ENCODE measurements at regions not wholly inside any gene's neighbourhood (a gene's known extent, or its start where the extent isn't known, plus 50 kb on each side); places are given as distances from the start of the nearest gene placed in this dataset.

DNA sequence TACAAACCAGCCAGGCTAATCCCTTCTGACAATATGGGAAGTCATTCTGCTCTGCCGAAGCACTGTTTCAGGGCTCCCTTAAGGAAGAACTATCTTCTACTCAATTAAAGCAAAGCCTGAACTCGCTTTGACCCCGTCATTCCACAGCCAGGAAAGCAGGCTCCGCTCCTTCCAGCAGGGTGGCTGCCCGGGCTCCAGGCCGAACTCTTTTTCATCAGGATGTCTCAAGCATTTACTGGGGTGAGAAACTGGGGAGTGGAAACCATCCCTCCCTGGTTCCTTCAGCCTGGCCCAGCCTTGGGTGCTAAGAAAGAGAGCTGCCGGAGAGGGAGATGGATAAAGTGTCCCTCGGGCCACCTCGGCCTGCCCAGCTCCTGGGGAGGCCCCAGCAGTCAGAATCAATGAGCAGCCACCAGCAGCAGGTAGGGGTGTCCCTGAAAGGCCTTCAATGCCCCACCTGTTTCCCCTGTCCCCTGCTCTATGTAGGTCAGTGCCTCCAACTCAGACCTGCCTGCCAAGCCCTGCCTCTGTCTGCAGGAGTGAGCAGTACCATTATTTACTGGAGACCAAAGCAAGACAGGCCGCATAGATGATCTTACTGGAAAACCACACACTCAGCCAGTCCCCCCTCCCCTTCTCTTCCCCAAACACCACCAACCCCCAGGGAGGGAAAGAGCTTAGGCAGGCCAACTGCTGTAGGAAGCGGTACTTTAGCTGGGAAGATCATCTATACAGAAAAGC is 225.6 kb upstream of the TLE3 start:
- no peak overlapping the region for H2BK120ac ChIP-seq (replicated peaks; ENCODE audit: low read depth, low read length)
- no peak overlapping the region for H3K4me2 ChIP-seq (ENCODE audit: insufficient read depth in 1 of 2, low read depth in 2 of 2, low read length in 2 of 2)
- H4K20me1 ChIP-seq (replicated peaks in 1 of 2; ENCODE audit: control insufficient read depth in 1 of 2, insufficient read depth in 2 of 2, low read length in 2 of 2): no peaks in the 10 kb centered on the region
- no peaks in the 10 kb centered on the region for H3K79me2 ChIP-seq (ENCODE audit: control insufficient read depth in 1 of 2, insufficient read depth in 2 of 2, low read length in 2 of 2)
- DNase-seq (ENCODE audit: low read depth in 1 of 2, low spot score in 2 of 2): peak in 1 of 2 experiments; percentile 42
- WGBS, 2 experiments (ENCODE audit: extremely low coverage in 1 of 2, insufficient coverage in 1 of 2, insufficient read length in 1 of 2, insufficient replicate concordance in 2 of 2, low coverage in 1 of 2, low lambda C conversion rate in 2 of 2, missing lambda C conversion rate in 1 of 2): 94% methylated on average over 10 of the region's 11 CpGs; no CpG with 5 or more reads in 1 of the 2 experiments
- H3K23me2 ChIP-seq (ENCODE audit: low read depth, low read length): no peaks in the 10 kb centered on the region
- no peak overlapping the region for H2BK5ac ChIP-seq (ENCODE audit: low read depth, low read length)
- H3K18ac ChIP-seq (ENCODE audit: extremely low read depth, low read length): no peak overlapping the region; the same call in 1 of the 2 replicates
- no peak overlapping the region for H3K4me3 ChIP-seq (ENCODE audit: extremely low read depth in 1 of 4, insufficient read depth in 2 of 4, low read depth in 3 of 4, low read length in 4 of 4)
- H3K79me1 ChIP-seq (ENCODE audit: low read depth, low read length): no peaks in the 10 kb centered on the region
- no peak overlapping the region for H4K91ac ChIP-seq (replicated peaks; ENCODE audit: insufficient read length, low read length)
- no peak overlapping the region for H2AFZ ChIP-seq (ENCODE audit: low read length)
- no peaks in the 10 kb centered on the region for H3K9me3 ChIP-seq (ENCODE audit: insufficient read depth in 2 of 2, low read depth in 1 of 2, low read length in 1 of 2)
- ChIA-PET CTCF (ENCODE audit: partially characterized antibody) (interaction anchor here (2.1 kb wide), 1 partner anchor 165 kb away, joined by 4 read pairs; no protein-coding TSS in a partner anchor), POLR2A (ENCODE audit: partially characterized antibody) (no interaction called here)
- H2AK5ac ChIP-seq (ENCODE audit: low read depth, low read length): no peak overlapping the region
- H3K56ac ChIP-seq (replicated peaks; ENCODE audit: insufficient read length, low read depth, low read length): no peak overlapping the region
- no peak overlapping the region for H4K8ac ChIP-seq (ENCODE audit: extremely low read depth, insufficient read depth, low read length)
- H2BK15ac ChIP-seq (ENCODE audit: low read length): no peak overlapping the region
- no peak overlapping the region for H4K5ac ChIP-seq (ENCODE audit: insufficient read length, low read depth, low read length)
- H3K4me1 ChIP-seq (replicated peaks in 1 of 4; ENCODE audit: control insufficient read depth in 3 of 4, insufficient read depth in 4 of 4, low read length in 3 of 4): peaks cover 0 to 8% (median 0%) of the 10 kb centered on the region in 4 experiments; a peak in 2 of 7 replicates
- H3K27ac ChIP-seq (ENCODE audit: low read depth, low read length): no peak overlapping the region
- no peak overlapping the region for H3K23ac ChIP-seq (ENCODE audit: insufficient read length)
- H3K9ac ChIP-seq (replicated peaks in 1 of 4; ENCODE audit: extremely low read depth in 1 of 4, low read depth in 3 of 4, low read length in 3 of 4): no peak overlapping the region
- no peak overlapping the region for H3K14ac ChIP-seq (ENCODE audit: insufficient read length)
- no peak overlapping the region for H2BK20ac ChIP-seq (ENCODE audit: low read length)
- H3K27me3 ChIP-seq (replicated peaks in 1 of 4; ENCODE audit: control insufficient read depth in 3 of 4, extremely low read depth in 1 of 4, insufficient read depth in 3 of 4, low read length in 3 of 4): no peaks in the 10 kb centered on the region
- H3K4ac ChIP-seq (replicated peaks; ENCODE audit: insufficient read length, low read depth, low read length): no peak overlapping the region
- no peak overlapping the region for H2BK12ac ChIP-seq (ENCODE audit: low read depth, low read length)
- H3K36me3 ChIP-seq (ENCODE audit: control insufficient read depth in 2 of 4, insufficient read depth in 4 of 4, low read length in 3 of 4): no peaks in the 10 kb centered on the region
- TF ChIP-seq SIRT6 (IDR thresholded peaks at IDR 0.05; ENCODE audit: low read length): no peak
- no peak for TF ChIP-seq GABPA (IDR thresholded peaks at IDR 0.05; ENCODE audit: borderline replicate concordance, insufficient read depth, low read length)
- no peak for TF ChIP-seq TEAD4 (IDR thresholded peaks at IDR 0.05; ENCODE audit: low read depth, low read length)
- no peak for TF ChIP-seq SAP30 (IDR thresholded peaks at IDR 0.05; ENCODE audit: insufficient read depth, insufficient replicate concordance, low read length)
- TF ChIP-seq RNF2 (IDR thresholded peaks at IDR 0.05; ENCODE audit: borderline replicate concordance, low read depth, low read length, missing control alignments, poor library complexity, severe bottlenecking): no peak
- TF ChIP-seq EGR1 (IDR thresholded peaks at IDR 0.05; ENCODE audit: borderline replicate concordance, low read depth, low read length): no peak
- TF ChIP-seq FOSL1 (IDR thresholded peaks at IDR 0.05; ENCODE audit: insufficient read depth, low read depth, low read length): no peak
- no peak for TF ChIP-seq SUZ12 (IDR thresholded peaks at IDR 0.05; ENCODE audit: low read length)
- no peak for TF ChIP-seq GTF2F1 (IDR thresholded peaks at IDR 0.05; ENCODE audit: borderline replicate concordance, low read depth, low read length)
- FAIRE-seq: no peak

Data from H1 (cell line).